NCI-H748 (cell line): ENCODE measurements at regions not wholly inside any gene's neighbourhood (a gene's known extent, or its start where the extent isn't known, plus 50 kb on each side); places are given as distances from the start of the nearest gene placed in this dataset.
"Not testable (repeated sequence)": the region's sequence is repeated elsewhere in the genome, so short reads cannot be mapped to it uniquely, and the experiment has no call there.

Experiments
- DNase-seq: peaks from one replicate; lab custom pipeline; 2025; ENCODE audit not compliant: unreplicated experiment; lab: John Stamatoyannopoulos, UW

- no peak for DNase-seq
These were observed 351.4 kb upstream of the NPVF start for GRCh38 chr7:25579778-25580075.

- DNase-seq, result no peak
These were observed 351.9 kb upstream of the NPVF start for GRCh38 chr7:25580141-25580540.

GRCh38 chr7:25583621-25584020, 355.3 kb upstream of the NPVF start:
- no peak for DNase-seq

- no peak for DNase-seq
These were observed 356.0 kb upstream of the NPVF start for GRCh38 chr7:25584112-25584938.

DNA sequence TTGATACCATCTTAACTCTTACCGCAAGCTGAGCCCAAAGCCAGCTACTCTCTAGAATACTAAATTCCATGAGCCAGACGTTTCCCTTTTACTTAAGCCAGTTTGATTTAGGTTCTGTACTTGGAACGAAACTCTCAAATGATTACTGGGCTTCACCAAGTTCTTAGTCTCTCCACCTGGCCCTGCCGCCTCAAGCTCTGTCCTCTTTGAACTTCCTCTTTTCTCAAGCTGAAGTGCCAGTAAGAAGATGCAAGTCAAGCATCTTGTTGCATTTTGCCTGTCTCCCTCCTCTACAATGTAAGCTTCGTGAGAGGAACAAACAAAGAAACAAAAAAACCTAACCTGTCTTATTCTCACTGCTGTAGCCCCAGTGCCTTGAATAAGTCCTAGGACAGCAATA, 358.2 kb upstream of the NPVF start:
- no peak for DNase-seq

DNA sequence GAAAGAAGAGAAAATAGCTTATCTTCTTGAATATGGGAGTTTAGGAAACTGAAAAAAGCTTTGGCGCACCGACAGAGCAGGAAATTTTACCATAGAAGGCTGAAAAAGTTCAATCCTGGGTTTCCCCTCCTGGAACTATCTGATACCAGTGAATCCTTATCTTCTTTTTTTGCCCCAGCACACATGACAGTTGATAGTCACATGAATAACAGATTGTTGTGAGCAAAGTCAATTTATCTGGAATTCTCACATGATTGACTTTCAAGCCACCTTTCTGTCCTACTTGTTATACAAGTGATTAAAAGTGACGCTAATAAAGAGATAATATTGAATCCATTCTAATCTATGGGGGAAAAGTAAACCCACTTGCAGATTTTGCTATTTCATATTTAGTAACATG, 365.8 kb upstream of the NPVF start:
- no peak for DNase-seq

- DNase-seq, result no peak
These were observed 366.4 kb upstream of the NPVF start for GRCh38 chr7:25594728-25595127.

DNA sequence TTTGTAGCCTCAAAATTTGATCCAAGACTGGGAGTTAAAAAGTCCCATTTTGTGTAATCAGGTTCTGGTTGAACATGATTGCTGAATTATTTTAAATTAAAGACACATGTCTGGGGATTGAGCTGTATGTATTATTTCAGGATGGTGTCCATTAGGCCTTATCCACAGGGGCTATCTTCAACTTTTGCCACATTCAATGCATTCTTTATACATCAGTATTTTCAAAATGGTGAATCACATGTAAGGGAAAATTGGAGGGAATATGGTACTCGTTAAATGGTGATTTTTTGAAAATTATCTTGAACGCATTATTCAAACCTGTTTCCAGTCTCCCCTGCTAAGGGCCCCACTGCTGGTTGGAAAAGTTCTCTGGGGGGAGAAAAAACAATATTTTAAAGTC, 367.7 kb upstream of the NPVF start:
- DNase-seq, result no peak

GRCh38 chr7:25596443-25596842, 368.2 kb upstream of the NPVF start:
- DNase-seq, result no peak

GRCh38 chr7:25597946-25598345, 369.7 kb upstream of the NPVF start:
- DNase-seq, result no peak

DNA sequence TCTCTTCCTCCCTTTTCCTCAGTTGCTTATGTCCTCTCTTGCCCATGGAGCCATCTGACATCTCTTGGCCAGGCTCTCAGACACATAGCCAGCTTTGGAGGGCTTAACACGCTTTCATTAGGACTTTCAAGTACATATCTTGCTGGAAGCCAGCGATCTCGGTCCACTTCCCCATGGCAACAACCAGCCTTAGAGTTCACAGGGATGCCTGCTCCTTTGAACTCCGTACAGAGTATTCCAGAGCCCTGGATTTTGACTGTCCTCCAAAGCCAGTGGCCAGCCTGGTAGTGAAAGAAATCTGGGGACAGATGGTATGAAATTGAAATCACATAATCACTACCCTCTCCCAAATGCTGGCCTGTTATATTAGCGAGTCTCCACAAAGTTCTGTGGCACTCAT, 370.5 kb upstream of the NPVF start:
- DNase-seq, result no peak

DNA sequence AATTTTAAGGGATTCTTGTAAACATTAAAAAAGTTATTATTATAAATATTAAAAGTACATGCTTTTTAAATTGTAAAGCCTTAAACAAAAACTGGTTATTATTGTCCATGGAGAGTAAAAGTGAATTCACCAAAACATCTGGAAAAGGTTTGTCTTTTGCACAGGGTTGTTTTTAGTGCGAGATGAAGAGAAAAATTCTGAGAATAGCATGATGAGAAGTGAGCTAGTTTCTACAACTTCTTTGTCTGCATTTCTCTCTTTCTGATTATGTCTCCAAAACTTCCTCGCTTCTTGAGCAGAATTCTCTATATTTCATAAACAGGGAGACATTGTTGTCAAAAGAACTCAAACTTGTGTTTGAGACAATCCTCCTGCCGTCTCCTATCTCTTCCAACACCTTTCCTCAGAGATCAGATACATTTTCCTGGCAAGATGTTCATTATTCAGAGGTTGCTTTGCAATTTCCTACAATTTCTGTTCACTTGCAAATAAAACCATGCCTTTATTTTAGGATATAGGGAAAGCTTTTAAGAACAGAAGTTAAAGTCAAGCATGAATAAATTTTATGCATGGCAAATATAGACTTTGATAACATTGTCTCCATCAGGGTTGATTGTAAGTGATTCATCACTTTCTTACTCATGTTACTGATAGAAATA, 372.1 kb upstream of the NPVF start:
- no peak for DNase-seq

DNA sequence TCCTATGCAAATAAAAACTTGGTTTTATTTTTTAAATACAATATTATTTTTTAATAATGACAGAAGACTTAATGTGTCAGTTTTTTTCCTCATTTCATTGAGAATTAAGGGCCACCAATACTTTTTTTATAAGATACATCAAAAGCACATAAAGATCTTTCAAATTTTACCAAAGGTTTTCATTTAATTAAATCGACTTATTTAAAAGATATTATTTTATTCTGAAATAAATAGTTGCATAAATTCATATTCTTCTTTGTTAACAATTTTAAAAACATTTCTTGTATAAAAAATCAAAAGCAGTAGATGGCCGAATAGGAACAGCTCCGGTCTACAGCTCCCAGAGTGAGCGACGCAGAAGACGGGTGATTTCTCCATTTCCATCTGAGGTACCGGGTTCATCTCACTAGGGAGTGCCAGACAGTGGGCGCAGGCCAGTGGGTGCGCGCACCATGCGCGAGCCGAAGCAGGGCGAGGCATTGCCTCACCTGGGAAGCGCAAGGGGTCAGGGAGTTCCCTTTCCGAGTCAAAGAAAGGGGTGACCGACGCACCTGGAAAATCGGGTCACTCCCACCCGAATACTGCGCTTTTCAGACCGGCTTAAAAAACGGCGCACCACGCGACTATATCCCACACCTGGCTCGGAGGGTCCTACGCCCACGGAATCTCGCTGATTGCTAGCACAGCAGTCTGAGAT, 374.6 kb upstream of the NPVF start:
- not testable (repeated sequence) for DNase-seq

DNA sequence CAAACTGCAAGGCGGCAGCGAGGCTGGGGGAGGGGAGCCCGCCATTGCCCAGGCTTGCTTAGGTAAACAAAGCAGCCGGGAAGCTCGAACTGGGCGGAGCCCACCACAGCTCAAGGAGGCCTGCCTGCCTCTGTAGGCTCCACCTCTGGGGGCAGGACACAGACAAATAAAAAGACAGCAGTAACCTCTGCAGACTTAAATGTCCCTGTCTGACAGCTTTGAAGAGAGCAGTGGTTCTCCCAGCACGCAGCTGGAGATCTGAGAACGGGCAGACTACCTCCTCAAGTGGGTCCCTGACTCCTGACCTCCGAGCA, 375.1 kb upstream of the NPVF start:
- not testable (repeated sequence) for DNase-seq

- DNase-seq, result no peak
These were observed 382.9 kb upstream of the NPVF start for GRCh38 chr7:25611196-25611595.

GRCh38 chr7:25613912-25614311, 385.6 kb upstream of the NPVF start:
- no peak for DNase-seq

DNA sequence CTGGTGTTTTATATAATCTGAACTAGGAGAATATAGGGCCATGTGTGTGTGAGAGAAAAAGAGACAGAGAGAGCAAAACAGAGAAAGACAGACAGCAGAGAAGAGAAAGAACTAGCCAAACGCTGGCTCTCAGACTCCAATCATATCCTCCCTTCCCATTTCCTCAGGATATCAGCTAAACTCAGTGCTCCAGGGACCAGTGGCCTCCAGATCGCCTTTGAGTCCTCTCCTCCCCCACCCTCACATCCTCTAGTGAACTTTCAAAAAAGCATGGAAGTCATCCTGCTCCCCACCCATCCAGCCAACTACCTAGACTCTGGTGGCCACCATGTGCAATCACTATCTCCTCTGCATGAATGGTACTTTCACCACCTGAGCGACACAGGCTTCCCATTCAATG, 386.1 kb upstream of the NPVF start:
- no peak for DNase-seq

- no peak for DNase-seq
These were observed 386.7 kb upstream of the NPVF start for GRCh38 chr7:25615003-25615402.

DNA sequence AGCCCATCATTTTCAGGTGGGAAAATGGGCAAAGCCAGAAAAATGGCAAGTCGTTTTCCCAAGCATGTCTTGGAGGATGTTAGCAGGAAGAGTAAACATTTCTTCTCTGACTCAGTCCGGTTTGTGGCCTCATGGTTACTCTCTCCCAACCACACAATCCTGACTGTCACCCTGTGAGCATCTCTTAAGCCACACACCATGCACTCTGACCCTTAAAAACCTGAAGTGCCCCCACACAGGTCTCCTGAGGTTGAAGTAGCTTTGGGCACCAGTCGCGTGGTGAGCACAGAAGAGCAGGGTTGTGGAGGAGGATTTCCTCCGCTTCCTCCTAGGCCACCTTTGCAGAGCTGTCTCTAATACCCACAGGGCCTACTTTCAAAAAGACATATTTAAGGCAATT, 387.3 kb upstream of the NPVF start:
- DNase-seq, result no peak

- DNase-seq, result no peak
These were observed 388.9 kb upstream of the NPVF start for GRCh38 chr7:25617214-25617613.

DNA sequence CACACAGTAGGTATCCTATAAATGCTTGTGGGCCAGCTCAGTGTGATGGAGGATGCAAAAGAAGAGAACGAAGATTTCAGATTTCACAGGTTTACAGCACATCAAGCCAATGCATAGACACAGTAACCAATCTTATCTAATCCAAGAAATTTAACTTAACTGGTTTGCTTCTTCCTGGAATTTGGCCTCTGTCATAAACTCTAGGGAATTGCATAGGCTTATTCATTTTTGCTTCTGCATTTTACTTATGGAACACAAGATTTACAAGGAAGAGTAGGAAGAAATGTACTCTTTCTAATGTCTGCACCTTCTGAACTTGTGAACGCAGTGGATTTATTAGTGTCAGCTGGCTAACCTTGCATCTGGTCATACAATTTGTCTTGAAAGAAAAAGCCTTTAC, 389.4 kb upstream of the NPVF start:
- DNase-seq, result no peak

GRCh38 chr7:25619381-25619780, 391.1 kb upstream of the NPVF start:
- no peak for DNase-seq
